Duodenal mucosa (tissue), 2 donors: ENCODE measurements at regions not wholly inside any gene's neighbourhood (a gene's known extent, or its start where the extent isn't known, plus 50 kb on each side); places are given as distances from the start of the nearest gene placed in this dataset.

Source experiments
- H3K27ac ChIP-seq: one replicate; pipeline ENCODE4 v1.7.0; 2013; ENCODE audit warnings: low read depth, low read length
- H3K27me3 ChIP-seq, 2 donors: one replicate each; pipeline ENCODE4 v1.7.0; 2013; ENCODE audit warnings: low read length in 2 of 2, control low read depth in 1 of 2; ENCODE audit not compliant: insufficient read depth in 2 of 2, control insufficient read depth in 1 of 2
- H3K36me3 ChIP-seq, 2 donors: one replicate each; pipeline ENCODE4 v1.7.0; 2013; ENCODE audit warnings: low read length in 2 of 2, control low read depth in 1 of 2; ENCODE audit not compliant: insufficient read depth in 2 of 2, control insufficient read depth in 1 of 2
- H3K4me1 ChIP-seq, 2 donors: one replicate each; pipeline ENCODE4 v1.7.0; 2013; ENCODE audit warnings: low read length in 2 of 2, control low read depth in 1 of 2; ENCODE audit not compliant: insufficient read depth in 2 of 2, control insufficient read depth in 1 of 2
- H3K4me3 ChIP-seq, 2 donors: one replicate each; pipeline ENCODE4 v1.7.0; 2013; ENCODE audit warnings: low read length in 2 of 2, low read depth in 1 of 2
- H3K9ac ChIP-seq, 2 donors: one replicate each; pipeline ENCODE4 v1.7.0; 2013; ENCODE audit warnings: low read length in 2 of 2, low read depth in 1 of 2
- H3K9me3 ChIP-seq, 2 donors: one replicate each; pipeline ENCODE4 v1.7.0; 2013; ENCODE audit warnings: low read length in 2 of 2, control low read depth in 1 of 2; ENCODE audit not compliant: control insufficient read depth in 1 of 2

GRCh38 chr1:218772575-218772974 is 401.1 kb upstream of the LYPLAL1 start:
- no peak overlapping the region for H3K4me3 ChIP-seq
- no peak overlapping the region for H3K9ac ChIP-seq
- no peaks in the 10 kb centered on the region for H3K36me3 ChIP-seq
- H3K9me3 ChIP-seq: no peaks in the 10 kb centered on the region
- no peak overlapping the region for H3K27ac ChIP-seq
- H3K27me3 ChIP-seq: no peaks in the 10 kb centered on the region
- H3K4me1 ChIP-seq: no peaks in the 10 kb centered on the region

GRCh38 chr1:218775501-218776021 is 398.1 kb upstream of the LYPLAL1 start:
- Histone ChIP-seq H3K4me3 (no peak overlapping the region), H3K27me3 (no peaks in the 10 kb centered on the region), H3K27ac (no peak overlapping the region), H3K36me3 (no peaks in the 10 kb centered on the region), H3K9ac (no peak overlapping the region), H3K4me1 (no peaks in the 10 kb centered on the region), H3K9me3 (no peaks in the 10 kb centered on the region)

GRCh38 chr1:218778257-218779126 is 395.2 kb upstream of the LYPLAL1 start:
- Histone ChIP-seq H3K9me3 (no peaks in the 10 kb centered on the region), H3K9ac (no peak overlapping the region), H3K27me3 (no peaks in the 10 kb centered on the region), H3K4me1 (no peaks in the 10 kb centered on the region), H3K4me3 (no peak overlapping the region), H3K27ac (no peak overlapping the region), H3K36me3 (no peaks in the 10 kb centered on the region)

GRCh38 chr1:218779341-218780100 is 394.2 kb upstream of the LYPLAL1 start:
- H3K4me1 ChIP-seq: no peaks in the 10 kb centered on the region
- H3K9ac ChIP-seq: no peak overlapping the region
- H3K36me3 ChIP-seq: no peaks in the 10 kb centered on the region
- no peaks in the 10 kb centered on the region for H3K27me3 ChIP-seq
- no peak overlapping the region for H3K4me3 ChIP-seq
- no peak overlapping the region for H3K27ac ChIP-seq
- no peaks in the 10 kb centered on the region for H3K9me3 ChIP-seq

- no peak overlapping the region for H3K4me3 ChIP-seq
Observed at GRCh38 chr1:218783131-218783530, 390.5 kb upstream of the LYPLAL1 start.

DNA sequence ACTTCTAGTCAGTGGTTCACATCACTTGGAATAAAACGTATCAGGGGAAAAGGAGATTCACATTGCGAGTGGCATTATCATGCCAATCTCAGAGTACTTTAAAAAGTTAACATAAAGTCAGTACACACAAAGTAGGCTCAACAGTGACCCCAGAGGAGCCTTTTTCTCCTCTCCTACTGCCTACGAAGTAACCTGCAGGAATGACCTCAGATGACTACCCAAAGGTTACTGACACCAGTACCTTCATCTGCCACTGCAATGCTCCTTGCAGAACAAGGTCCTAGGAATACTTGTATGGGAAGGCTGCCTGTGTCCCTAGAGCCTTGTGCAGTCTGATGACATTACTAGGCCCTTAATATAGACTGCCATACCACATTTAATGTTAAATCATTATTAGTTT is 389.8 kb upstream of the LYPLAL1 start:
- no peak overlapping the region for H3K27ac ChIP-seq
- H3K9ac ChIP-seq: no peak overlapping the region
- H3K27me3 ChIP-seq: no peaks in the 10 kb centered on the region
- no peaks in the 10 kb centered on the region for H3K9me3 ChIP-seq
- no peaks in the 10 kb centered on the region for H3K36me3 ChIP-seq
- no peaks in the 10 kb centered on the region for H3K4me1 ChIP-seq
- H3K4me3 ChIP-seq: no peak overlapping the region

More at GRCh38 chr1:218783131-218783530, 390.5 kb upstream of the LYPLAL1 start:
- H3K27ac ChIP-seq: no peak overlapping the region
- no peaks in the 10 kb centered on the region for H3K4me1 ChIP-seq
- no peak overlapping the region for H3K9ac ChIP-seq
- no peaks in the 10 kb centered on the region for H3K27me3 ChIP-seq
- H3K36me3 ChIP-seq: no peaks in the 10 kb centered on the region
- H3K9me3 ChIP-seq: no peaks in the 10 kb centered on the region

- Histone ChIP-seq H3K9ac (no peak overlapping the region), H3K36me3 (no peaks in the 10 kb centered on the region), H3K9me3 (no peaks in the 10 kb centered on the region), H3K27me3 (no peaks in the 10 kb centered on the region), H3K4me3 (no peak overlapping the region), H3K27ac (no peak overlapping the region), H3K4me1 (no peaks in the 10 kb centered on the region)
Observed at GRCh38 chr1:218785928-218786327, 387.8 kb upstream of the LYPLAL1 start.

GRCh38 chr1:218787826-218788225 is 385.9 kb upstream of the LYPLAL1 start:
- Histone ChIP-seq H3K27me3 (no peaks in the 10 kb centered on the region), H3K36me3 (no peaks in the 10 kb centered on the region), H3K9me3 (no peaks in the 10 kb centered on the region), H3K27ac (no peak overlapping the region), H3K4me3 (no peak overlapping the region), H3K9ac (no peak overlapping the region), H3K4me1 (no peaks in the 10 kb centered on the region)

DNA sequence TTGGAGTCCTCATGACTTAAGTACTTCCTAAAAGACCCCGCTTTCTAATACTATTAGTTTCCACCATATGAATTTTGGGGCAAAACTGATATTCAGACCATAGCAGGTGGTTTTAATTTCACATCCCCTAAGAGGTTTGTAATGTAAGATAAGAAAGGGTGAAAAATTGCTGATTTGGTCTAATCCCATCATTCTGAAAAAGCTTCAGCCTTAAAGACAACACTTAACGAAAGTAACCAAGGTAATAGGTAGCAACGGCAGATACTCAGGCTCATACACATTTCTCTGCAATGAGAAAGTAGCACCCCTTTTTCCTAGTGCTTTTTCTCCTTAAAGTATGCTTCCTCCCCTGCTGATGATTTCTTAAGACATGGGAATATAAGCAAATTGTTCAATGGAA is 376.9 kb upstream of the LYPLAL1 start:
- no peaks in the 10 kb centered on the region for H3K27me3 ChIP-seq
- H3K36me3 ChIP-seq: no peaks in the 10 kb centered on the region
- no peak overlapping the region for H3K9ac ChIP-seq
- H3K4me1 ChIP-seq: no peaks in the 10 kb centered on the region
- H3K9me3 ChIP-seq: no peaks in the 10 kb centered on the region
- no peak overlapping the region for H3K27ac ChIP-seq
- H3K4me3 ChIP-seq: no peak overlapping the region

DNA sequence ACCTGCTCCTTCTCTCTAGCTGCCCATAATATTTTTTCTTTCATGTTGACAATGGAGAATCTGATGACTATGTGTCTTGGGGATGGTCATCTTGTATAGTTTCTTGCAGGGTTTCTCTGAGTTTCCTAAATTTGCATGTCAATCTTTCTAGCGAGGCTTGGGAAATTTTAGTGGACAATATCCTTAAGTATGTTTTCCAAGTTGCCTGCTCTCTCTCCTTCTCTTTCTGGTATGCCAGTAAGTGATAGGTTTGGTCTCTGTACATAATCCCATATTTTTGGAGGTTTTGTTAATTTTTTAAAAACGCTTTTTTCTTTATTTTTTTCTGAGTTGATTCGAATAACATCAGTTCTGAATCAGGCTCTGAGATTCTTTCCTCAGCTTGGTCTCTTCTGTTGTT is 370.9 kb upstream of the LYPLAL1 start:
- Histone ChIP-seq H3K4me3 (no peak overlapping the region), H3K9ac (no peak overlapping the region), H3K9me3 (no peaks in the 10 kb centered on the region), H3K36me3 (no peaks in the 10 kb centered on the region), H3K27me3 (no peaks in the 10 kb centered on the region), H3K4me1 (no peaks in the 10 kb centered on the region), H3K27ac (no peak overlapping the region)
